ENCODE measurements at regions not wholly inside any gene's neighbourhood (a gene's known extent, or its start where the extent isn't known, plus 50 kb on each side); places are given as distances from the start of the nearest gene placed in this dataset.

DNA sequence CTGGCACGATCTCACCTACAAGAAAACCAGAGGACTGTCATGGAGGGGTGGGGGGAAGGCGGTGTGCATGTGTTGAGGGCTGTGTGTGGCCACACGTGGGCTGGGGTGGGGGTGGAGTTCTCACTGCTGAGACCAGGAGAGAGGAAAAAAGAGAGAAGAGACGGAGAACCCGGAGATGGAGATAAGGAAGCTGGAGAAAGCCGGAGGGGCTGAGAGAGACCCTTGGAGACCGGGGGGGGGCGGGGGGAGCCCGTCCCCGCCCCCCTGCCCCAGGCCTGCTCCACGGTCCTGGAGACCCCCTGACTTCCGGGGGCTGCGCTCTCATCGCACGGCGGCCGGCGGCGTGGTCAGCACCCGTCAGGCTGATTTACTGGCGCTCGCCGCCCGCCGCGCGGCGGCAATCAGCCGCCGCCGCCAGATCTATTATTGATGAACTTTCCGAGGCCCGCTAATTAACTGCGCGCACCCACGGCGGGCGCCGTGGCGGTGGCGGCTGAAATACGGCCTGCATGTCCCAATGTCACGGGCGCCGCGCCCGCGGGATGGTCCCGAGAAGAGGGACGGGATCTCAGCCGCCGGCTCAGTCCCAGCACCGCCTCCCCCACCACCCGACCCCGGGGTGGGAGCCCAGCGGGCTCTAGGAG lies 187.4 kb downstream of the MN1 start:
- no peak for DNase-seq

DNA sequence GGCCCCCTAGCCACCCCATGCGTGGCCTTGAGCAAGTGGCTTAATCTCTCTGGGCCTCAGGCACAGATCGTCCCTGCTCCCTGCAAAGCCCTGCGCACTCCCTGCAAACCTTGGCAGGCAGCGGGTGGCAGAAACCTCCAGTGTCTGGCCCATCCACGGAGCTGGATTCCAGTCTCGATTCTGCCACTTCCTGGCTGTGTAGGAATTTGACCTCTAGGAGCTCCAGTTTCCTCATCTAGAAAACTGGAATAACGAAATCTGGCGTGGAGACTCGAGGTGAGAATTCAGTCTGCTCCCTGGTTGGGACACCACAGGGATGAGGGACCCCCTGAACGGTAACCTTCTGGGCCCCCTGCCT lies 186.9 kb downstream of the MN1 start:
- no peak for DNase-seq

DNA sequence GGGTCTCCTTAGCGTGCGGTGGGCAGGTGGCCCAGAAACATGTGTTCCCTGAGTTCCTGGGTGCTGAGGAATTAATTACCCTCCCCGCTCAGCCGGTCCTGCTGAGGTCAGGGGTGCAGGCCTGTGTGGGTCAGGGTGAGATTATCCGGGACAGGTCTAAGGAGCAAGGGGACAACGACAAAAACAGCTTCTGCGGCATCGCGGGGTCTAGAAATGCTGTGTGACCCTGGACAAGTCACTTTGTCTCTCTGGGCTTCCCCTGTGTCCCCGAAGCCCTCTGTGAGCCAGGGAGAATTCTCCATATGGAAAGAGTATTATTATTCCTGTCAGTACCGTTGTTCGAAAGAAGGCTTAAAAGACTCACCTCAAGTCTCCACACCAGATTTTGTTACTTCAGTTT lies 186.1 kb downstream of the MN1 start:
- no peak for DNase-seq

DNA sequence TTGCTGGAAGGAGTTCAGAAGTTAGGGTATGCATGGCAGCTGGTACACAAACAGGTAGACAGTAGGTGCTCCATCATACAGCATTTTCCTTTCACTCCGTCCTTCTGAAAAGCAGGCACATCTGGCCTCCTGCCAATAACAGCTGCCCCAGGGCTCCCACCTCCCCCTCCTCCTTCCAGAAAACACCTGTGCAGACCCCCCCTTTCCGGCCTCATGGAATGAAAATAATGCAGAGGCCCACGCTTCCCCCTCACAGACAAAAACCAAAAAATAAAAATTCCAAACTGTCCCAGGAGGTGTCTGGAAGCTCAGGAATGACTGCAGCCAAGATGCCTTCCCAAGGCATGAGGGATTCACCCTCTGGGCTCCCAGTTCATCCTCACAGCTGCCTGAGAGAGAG lies 185.5 kb downstream of the MN1 start:
- no peak for DNase-seq

DNA sequence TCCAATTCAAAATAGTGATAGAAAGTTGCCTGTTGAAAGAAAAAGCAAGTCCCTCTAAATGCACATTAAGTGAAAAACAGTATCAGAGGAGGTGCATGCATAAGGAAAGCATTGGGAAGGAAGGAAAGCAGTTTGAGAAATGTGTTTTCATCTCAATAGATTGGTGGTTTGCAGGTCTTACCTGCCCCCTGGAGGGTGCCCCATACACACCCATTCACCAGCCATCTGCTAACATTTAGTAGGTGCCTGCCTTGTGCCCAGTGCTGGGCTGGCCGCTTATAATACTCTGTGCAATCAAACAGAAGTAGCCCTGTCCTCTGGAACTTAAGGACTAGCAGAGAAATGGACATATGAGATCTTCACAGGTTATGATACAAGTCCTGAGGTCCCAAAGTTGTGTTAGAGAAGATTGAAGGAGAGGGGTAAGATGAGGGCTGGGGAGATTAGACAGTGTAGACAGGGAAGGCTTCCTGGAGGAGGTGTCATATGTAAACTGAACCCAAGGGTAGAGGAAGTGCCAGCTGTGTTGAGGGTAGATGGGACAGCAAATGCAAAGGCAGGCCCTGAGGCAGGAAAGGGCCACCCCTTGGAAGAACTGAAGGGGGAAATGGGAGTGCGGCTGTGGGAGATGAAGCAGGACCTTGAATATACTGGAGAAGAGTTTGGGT lies 184.2 kb downstream of the MN1 start:
- no peak for DNase-seq

DNA sequence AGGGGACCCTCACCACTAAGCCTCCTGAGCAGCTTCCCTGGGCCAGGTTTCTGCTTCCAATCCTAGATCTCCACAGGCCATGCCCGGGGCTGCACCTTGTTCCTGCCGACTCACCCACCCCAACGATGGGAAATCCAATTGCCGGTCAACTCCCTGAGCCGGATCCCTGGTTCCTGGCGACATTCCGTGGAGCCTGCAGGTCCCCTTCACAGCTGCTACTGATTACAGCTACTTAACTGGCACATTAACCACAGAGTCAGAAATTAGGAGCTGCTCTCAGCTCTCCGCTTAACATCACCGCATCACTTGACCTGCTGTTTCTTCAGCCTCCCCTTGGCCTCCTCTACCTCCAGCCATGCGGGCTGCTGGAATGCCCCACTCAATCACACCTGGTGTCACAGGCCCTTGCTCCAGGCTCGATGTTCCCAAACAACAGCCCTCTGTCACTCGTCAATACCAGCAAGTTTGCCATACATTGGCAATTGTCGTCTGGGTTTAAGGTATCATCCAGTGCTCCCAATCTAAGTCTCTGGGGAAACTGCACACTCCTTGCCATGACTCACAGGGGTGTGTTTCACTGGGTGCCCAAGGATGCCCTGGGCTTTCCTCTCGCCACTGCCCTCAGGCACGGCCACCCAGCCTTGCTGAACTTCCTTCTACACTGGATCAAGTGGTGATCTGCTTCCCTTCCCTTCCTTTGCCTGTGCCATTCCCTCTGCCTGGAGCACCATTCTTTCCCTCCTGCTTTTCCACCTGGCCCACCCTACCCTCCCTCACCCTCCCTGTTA lies 181.0 kb downstream of the MN1 start:
- no peak for DNase-seq

DNA sequence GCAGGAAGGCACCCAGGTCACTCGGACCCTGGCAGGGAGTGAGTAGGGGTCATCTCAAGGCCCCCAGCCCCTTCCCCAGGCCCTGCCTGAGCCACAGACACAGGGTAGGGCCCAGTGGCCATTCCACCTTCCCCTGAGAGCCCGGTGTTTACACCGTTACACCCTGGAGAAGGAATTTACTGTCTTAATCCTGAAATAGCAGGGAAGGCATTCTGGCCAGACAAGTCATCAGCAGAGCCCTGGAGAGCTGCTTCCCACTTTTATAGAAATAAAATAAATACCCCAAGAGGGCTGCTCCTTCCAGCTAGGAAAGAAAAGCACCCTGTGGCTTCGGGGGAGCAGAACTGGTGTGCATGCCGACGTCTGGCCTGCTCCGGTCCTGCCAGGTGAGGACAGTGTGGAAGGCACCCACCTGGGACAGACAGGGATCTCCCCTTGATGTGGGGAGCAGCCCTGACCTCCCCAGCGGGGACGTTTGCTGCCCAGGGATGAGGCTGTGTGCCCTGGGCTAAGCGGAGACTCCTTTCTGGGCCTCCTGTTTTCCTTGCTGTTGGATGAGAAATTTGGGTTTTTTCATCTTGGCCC lies 180.0 kb downstream of the MN1 start:
- no peak for DNase-seq

DNA sequence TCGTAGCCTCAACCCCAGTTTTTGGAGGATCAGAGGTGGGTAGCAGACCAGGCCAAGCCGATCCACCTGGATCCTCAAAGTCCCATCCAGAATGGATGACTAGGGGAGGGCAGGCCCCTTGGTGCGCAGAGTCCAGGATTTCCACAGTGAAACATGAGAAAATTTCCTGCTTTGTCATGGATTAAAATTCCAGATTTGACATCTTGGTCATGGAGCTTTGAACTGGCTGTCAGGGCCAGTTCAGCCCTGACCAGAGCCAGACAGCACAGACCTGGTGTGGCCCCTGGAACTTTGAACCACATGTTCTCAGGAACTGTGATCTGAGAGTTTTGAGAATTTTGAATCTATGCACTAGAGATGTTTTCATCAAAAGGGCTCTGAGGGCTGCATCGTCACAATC lies 177.5 kb downstream of the MN1 start:
- no peak for DNase-seq

DNA sequence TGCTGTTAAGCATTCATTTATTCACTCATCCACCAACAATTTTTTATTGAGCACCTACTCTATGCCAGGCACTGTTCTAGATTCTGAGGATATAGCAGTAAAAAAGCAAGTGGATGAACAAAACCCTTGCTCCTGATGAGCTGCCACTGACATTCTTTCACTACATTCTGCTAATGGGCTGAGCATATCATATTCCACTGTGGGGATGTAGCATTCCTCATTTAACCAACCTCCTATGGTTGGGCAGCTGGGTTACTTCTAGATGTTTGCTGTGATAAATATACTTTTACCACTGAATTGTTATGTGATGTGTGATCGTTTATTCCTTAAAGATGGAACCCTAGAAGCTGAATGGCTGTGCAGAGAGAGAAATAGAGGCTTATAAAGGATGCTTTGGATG lies 176.9 kb downstream of the MN1 start:
- no peak for DNase-seq

DNA sequence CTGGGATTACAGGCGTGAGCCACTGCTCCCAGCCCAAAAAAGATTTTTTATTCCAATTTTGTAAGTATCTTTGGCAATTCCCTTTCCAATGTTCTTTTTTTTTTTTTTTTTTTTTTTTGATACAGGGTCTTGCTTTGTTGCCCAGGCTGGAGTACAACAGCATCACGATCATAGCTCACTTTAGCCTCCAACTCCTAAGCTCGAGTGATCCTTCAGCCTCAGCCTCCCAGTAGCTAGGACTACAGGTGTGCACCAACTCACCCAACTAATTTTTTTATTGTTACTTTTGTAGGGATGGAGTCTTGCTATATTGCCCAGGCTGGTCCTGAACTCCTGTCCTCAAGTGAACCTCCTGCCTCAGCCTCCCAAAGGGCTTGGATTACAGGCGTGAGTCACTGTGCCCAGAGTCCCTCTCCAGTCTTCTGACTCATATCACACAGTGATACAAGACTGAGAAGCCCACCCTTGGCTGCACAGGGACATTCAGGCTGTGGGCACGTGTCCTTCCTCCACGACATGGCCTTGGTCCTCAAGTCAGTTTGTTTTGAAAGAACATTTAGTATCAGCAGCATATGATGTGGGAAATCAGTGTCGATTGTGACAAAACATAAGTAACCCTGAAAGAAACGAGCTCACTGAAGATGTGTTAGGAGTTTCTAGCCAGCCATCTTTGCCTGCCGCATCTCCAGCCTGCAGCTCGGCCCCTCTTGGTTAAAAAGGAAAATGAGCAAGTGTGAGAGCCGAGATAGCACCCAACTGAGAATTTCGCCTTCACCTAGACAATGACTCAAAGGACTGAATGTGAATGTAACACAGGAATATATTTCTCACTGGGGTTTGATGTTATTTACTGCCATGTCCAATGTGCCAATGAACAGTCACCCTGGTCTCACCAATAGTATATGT lies 175.5 kb downstream of the MN1 start:
- DNase-seq, result no peak

DNA sequence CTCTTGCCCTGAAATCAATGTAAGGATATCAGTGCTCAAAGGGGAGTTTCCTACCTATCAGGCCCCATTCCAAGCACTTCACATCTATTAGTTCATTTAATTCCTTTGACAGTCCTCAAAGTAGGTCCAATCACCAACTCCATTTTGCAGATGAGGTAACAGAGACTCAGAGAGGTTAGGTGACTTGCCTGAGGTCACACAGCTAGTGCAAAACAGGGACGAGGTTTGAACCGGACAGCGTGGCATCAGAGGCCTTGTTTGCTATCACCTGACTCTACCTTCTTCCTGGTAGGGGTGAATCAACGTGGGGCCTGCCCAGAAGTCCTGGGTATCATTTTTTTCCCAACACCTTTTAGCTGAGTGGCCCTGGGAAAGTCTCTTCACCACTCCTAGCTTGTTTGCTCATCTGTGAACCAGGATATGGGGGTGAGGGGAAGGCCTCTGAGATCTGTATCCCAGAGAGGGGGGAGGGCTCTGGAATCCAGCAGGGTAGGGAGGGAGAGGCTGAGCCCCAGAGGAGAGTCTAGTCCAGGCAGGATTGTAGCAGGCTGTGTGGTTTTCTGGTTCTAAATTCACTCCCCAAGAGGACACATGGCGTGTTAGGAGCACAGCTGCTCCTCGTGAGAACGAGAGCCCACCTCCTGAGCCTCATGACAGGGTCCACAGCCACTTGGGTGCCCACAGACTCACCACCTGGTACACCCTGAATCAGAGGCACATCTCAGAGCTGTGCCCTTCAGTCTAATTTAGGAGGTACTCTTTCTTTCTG lies 174.7 kb downstream of the MN1 start:
- DNase-seq, result no peak

DNA sequence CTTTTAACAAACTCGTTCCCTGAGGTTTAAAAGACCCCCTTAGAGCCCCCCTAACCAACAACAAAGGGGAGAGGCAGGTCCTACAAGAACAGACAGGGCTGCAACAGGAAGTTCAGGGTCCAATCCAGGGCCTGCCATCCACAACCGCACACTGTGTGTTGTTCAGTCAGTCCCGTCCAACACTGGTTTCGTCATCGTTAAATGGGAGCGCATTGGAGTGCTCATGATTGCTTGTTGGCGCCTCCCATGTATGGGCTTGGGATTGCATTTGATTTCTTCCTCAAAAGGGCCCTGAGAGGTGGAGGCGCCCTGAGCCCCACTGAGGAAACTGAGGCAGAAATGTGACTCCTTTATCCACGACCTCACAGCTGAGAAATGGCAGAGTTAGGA lies 174.1 kb downstream of the MN1 start:
- no peak for DNase-seq

DNA sequence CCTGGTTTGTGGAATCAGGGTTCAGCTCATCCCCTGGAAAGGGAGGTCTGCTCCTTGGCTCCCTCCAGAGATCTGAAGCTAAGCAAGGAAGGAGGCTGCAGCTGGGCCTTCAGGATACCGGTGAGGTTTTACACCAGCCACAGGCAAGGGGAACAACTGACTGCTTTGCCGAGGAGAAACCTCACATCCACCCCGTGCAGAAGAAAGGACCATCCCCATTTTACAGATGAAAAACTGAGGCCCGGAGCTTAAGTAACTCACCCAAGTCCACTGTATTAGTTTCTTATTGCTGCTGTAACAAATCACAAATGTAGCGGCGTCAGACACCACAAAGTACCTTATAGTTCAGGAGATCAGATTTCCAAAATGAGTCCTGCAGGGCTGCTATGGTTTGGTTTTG lies 173.7 kb downstream of the MN1 start:
- DNase-seq, result no peak

DNA sequence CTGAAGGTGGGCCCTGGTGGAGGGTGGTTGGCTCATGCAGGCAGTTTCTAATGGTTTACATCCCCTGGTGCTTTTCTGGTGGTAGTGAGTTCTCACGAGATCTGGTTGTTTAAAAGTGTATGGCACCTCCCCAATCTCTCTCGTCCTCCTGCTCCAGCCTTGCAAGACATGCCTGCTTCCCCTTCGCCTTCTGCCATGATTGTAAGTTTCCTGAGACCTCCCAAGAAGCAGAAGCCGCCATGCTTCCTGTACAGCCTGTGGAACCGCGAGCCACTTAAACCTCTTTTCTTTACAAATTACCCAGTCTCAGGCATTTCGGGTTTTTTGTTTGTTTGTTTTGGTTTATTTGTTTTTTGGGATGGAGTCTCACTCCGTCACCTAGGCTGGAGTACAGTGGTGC lies 173.2 kb downstream of the MN1 start:
- DNase-seq, result no peak

DNA sequence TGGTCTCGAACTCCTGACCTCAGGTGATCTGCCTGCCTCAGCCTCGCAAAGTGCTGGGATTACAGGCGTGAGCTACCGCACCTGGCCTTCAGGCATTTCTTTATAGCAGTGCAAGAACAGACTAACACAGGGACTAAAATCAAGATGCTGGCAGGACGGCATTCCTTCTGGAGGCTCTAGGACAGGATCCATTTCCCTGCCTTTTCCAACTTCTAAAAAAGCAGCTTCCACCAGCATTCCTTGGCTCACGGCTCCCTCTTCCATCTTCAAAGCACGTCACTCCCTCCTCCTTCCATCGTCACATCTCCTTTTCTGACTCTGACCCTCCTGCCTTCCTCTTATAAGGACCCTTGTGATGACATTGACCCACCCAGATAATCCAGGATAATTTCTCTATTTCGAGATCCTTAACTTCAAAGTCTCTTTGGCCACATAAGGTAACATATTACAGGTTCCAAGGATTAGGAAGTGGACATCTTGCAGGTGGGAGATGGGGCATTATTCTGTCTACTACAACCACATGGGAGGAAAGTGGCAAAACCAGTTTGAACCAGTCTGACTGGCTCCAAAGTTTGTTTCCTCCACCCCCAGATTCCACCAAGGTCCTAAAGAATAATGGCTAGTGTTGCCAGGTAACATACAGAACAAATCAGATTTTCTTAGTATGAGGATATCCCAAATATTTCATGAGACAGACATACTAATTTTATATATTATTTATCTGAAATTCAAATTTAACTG lies 172.5 kb downstream of the MN1 start:
- DNase-seq, result no peak

DNA sequence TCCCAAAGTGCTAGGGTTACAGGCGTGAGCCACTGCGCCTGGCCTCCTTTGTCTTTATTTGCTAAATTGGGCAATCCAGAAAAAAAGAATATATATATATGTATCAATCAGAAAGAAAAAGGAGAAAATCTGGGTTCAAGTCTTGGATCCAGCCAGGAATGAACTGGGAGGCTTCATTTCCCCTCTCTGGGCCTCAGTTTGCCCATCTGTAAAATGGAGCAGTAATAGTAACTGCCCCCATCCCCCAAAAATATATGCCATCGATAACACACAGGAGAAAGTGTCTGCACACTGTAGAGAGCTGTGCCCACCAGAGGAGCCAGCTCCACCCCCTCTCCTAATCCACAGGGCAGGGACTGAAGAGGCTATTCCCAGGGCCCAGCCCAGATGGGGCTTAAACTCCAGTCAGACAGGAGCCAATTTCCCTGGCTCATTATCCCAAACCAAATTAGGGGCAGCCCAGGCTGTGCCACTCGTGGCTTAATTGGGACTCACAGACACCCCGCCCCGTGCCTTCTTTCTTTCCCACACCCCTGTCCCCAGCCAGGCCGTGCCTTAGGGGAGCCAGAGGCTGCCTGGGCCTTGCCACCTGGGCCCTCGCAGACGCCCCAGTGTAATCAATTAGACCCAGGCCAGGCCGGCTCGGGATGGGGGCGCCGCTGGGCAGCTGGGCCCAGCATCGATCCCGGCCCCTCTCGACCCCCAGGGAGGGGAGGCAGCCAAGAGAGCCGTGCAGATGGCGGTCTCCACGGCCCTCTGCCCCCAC lies 171.5 kb downstream of the MN1 start:
- no peak for DNase-seq

DNA sequence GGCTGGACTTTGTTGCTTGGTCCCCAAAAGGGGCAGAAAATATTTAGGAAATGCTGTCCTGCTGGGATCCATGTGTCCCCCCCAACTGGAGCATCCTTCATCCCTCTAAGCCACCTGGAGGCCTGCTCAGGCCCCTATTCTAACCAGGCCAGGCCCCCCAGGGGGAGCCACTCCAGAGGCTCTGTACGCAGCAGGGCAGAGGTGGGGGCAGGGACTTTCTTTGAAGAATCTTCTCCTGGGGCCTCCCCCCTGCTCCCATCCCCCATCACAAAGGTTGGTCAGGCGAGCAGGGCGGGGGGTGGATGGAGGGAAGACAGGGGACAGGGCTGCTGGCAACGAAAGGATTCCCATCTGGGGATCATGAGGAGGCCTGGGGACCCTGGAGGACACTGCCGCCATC lies 170.8 kb downstream of the MN1 start:
- DNase-seq, result no peak

DNA sequence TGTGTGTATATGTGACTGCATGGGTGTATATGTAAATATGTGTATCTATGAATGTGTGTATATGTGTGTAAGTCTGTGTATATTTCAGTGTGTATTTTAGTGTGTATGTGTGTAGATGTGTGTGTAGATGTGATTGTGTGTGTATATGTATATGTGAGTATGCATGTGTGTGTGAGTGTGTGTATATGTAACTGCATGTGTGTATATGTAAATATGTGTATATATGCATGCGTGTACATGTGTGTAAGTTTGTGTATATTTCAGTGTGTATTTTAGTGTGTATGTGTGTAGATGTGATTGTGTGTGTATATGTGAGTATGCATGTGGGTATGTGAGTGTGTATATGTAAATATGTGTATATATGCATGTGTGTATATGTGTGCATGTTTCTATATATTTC lies 169.9 kb downstream of the MN1 start:
- no peak for DNase-seq

DNA sequence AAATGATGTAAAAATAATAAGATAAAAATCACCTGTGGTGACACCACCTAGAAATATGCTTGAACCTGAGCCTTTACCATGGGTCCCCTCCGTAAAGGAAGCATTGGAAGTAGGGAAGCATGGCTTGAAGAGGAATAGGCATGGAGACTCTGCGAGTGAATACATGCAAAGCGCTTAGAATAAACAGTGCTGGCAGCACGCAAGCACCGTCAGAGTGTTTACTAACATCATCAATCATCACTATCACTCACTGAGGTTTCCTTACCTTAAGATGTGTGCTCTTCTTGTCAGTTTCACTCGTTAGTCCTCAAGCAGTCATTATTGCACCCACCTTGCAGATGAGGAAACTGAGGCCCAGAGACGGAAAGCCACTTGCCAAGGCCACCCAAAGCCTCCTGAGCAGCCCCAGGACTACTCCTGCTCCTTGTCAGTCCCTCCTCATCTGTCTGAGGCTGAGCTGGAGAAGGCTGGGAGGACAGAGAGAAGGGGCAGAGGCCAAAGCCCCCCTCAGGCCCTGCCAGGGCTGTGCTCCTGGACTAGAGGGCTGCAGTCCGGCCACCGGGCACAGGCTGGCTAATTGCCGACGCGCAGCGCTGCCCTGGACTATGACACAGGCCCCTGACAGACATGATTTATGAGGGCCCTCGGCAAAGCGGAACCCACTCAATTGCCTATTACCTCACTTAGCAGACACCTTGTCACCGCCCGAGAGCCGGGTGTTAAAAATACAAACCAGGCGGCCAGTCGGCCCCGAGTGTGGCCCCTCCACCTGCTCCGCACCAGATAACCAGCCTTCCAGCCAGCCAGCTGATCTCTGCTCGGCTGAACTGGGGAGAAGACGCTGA lies 168.9 kb downstream of the MN1 start:
- no peak for DNase-seq

Measured in activated CD4-positive, alpha-beta T cell treated with anti-CD3 and anti-CD28 coated beads, Interleukin-2, Interleukin-6, amounts not matched to agents 100 ng/mL and 50 ng/mL, durations not matched to agents 16 hours and 8 hours (primary cell).